ENCODE measurements at regions not wholly inside any gene's neighbourhood (a gene's known extent, or its start where the extent isn't known, plus 50 kb on each side); places are given as distances from the start of the nearest gene placed in this dataset.

DNA sequence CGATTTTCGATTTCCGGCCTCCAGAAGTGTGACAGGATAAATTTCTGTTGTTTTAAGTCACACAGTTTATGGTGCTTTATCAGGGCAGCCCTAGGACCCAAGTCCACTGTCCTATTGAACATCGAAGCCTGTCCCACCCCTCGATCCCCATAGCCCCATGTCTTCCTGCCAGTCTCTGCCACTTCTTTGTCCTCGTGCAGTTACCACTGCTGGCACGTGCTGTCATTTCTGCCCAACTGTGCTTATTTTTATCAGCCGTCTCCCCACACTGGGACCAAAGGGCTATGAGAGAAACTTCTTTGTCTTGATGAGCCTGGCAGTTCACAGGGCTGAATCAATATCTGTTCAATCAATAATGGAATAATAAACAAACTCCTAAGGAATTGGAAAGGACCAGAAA is 146.7 kb downstream of the PSMG1 start:
- intact Hi-C loops (cut with DNase I): no loop called here
- H3K36me3 ChIP-seq: no peaks in the 10 kb centered on the region
- TF ChIP-seq, protein P1, sequence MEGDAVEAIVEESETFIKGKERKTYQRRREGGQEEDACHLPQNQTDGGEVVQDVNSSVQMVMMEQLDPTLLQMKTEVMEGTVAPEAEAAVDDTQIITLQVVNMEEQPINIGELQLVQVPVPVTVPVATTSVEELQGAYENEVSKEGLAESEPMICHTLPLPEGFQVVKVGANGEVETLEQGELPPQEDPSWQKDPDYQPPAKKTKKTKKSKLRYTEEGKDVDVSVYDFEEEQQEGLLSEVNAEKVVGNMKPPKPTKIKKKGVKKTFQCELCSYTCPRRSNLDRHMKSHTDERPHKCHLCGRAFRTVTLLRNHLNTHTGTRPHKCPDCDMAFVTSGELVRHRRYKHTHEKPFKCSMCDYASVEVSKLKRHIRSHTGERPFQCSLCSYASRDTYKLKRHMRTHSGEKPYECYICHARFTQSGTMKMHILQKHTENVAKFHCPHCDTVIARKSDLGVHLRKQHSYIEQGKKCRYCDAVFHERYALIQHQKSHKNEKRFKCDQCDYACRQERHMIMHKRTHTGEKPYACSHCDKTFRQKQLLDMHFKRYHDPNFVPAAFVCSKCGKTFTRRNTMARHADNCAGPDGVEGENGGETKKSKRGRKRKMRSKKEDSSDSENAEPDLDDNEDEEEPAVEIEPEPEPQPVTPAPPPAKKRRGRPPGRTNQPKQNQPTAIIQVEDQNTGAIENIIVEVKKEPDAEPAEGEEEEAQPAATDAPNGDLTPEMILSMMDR (IDR thresholded peaks at IDR 0.05): no peak
- TF ChIP-seq POLR2A (IDR thresholded peaks at IDR 0.05) (no peak), EP300 (IDR thresholded peaks at IDR 0.05) (no peak), POLR2AphosphoS5 (IDR thresholded peaks at IDR 0.05) (no peak)
- H3K27me3 ChIP-seq: no peaks in the 10 kb centered on the region
- peak; percentile 15 for DNase-seq
- no peaks in the 10 kb centered on the region for H3K9me3 ChIP-seq
- H3K4me1 ChIP-seq: no peaks in the 10 kb centered on the region
- 78 to 80% methylated on average over 8 of the region's 8 CpGs for WGBS, 2 donors
- no peak overlapping the region for H3K27ac ChIP-seq
- H3K4me3 ChIP-seq: no peak overlapping the region

DNA sequence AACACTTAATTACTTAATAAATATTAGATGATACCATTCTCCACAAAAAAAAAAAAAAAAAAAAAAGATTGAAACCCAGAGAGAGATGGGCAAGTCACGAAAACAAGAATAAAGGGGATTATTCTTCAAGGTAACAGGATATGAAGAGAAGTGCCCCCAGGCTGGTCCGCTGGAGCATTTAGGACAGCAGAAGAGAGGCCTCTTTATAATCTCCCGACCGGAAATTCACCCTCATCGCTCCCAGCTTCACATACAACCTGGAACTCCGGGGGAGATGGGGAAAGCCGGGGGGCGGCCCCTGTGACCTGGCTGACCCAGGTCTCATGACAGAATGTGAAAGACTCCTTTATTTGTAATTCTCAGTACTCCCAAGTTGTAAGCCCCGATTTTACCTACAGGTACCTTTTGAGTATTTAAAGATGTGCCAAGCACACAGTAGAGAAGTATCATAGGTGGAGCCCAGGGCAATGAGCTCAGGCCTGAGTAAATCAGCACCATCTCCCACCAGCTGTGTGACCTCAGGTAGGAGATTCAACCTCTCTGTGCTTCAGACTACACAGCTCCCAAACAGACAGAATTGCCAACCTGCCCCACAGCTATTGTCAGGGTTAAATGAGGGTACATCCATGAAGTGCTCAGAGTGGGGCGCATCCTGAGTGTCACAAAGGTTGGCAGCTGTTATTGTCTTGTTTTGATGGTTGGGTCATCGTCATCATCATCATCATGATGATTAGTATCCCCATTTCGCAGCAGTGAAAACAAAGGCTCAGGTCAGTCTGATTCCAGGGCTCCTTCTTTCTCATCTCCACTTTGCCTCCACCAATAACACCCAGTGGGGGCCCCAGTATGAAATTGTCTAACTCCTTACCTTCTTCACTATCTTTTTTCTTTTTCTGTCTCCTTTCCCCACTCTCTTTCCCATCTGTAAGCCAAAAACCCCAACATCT is 148.4 kb downstream of the PSMG1 start:
- no peaks in the 10 kb centered on the region for H3K9me3 ChIP-seq
- H3K4me1 ChIP-seq: no peaks in the 10 kb centered on the region
- no peaks in the 10 kb centered on the region for H3K27me3 ChIP-seq
- intact Hi-C loops (cut with DNase I): no loop called here
- TF ChIP-seq EP300 (IDR thresholded peaks at IDR 0.05) (no peak), POLR2A (IDR thresholded peaks at IDR 0.05) (no peak), POLR2AphosphoS5 (IDR thresholded peaks at IDR 0.05) (no peak)
- TF ChIP-seq, protein P1 (IDR thresholded peaks at IDR 0.05): no peak
- WGBS, 2 donors: 48 to 80% methylated on average over 12 of the region's 12 CpGs
- H3K4me3 ChIP-seq: no peak overlapping the region
- no peak overlapping the region for H3K27ac ChIP-seq
- H3K36me3 ChIP-seq: no peaks in the 10 kb centered on the region
- peak; percentile 27 for DNase-seq

DNA sequence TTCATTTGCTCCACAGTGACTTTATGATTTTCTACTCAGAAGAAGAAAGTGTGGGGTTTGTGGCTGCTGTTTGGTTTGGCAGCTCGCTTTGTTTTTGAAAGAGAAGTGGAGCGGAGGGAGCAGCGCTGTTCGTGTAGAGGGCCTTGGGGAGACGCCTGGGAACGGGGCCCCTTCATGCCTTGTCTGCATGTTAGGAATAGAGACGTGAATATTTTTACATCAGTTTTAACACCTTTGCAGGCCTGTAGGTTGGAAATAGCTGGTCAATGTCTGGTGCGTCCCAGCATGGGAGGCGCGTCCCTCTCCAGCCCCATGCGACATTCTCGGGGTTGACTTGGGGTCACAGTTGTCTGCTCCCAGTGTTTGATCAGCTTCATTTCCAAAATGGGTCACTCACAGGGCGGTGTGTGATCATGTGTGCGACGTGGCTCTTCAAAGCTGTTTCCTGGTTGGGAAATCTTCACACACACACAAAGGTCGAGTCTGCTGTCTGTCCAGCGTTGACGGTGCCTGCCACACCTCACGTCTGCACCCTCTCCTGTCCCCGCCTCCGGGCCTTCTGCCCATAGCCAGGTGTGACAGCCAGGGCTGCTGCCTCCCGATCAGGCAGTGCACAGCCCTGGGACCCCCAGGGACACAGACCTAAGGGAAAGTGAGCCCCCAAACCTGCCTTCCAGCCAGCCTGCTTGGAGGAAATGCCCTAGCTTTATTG is 149.2 kb downstream of the PSMG1 start:
- 10 to 52% methylated on average over 22 of the region's 22 CpGs for WGBS, 2 donors
- TF ChIP-seq POLR2AphosphoS5 (IDR thresholded peaks at IDR 0.05) (no peak), EP300 (IDR thresholded peaks at IDR 0.05) (no peak), POLR2A (IDR thresholded peaks at IDR 0.05) (no peak)
- TF ChIP-seq, protein P1 (IDR thresholded peaks at IDR 0.05): no peak
- Histone ChIP-seq H3K4me1 (no peaks in the 10 kb centered on the region), H3K4me3 (no peak overlapping the region), H3K27me3 (no peaks in the 10 kb centered on the region), H3K9me3 (no peaks in the 10 kb centered on the region), H3K27ac (no peak overlapping the region), H3K36me3 (no peaks in the 10 kb centered on the region)
- intact Hi-C loops (cut with DNase I): no loop called here
- DNase-seq: peak; percentile 68

DNA sequence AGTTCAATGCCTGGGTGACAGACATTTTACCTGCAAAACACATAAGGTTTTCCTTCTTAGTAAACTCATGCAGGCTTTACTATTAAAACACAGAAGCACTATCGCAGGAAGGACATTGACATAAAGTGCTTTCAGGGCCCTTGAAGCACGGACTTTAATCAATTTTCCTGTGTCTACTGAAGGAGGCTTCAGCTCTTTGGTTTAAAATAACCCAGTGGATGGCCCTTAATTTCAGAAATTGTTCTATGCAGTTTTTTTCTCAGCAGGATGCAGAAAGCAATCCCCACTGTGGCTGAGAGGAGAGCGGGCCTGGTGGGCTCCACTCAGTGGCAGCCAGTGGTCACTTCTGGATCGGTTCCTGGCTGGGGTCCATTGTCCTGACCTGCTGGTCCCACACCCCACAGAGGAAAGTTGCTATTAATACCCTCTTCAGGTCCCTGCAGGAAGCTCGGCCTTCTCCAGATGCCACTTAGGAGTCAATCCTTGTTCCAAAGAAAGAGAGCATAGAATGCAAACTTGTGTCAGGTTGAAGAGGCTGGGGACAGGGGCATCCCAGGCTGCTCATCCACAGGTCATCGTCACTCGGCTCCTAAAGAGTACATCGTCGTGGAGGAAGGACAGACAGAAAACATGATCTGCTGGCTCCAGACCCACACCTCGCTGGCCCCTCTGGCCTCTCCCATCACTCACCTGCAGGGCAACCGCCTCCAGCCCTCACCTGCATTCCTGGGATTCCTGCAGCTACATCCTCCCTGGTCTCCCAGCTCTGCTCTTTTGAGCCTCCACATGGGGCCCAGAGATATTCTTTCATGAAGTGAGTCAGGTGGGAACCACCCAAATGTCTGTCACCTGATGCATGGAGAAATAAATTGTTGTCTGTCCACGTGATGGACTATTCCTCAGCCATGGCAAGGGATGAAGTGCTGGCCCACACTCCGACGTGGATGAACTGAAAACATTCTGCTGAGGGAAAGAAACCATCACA is 153.1 kb downstream of the PSMG1 start:
- Histone ChIP-seq H3K4me1 (no peaks in the 10 kb centered on the region), H3K27me3 (no peaks in the 10 kb centered on the region), H3K4me3 (no peak overlapping the region), H3K9me3 (peaks cover 0 to 4% (median 0%) of the 10 kb centered on the region in 4 donors), H3K27ac (no peak overlapping the region), H3K36me3 (no peaks in the 10 kb centered on the region)
- intact Hi-C loops (cut with DNase I): no loop called here
- no peak for TF ChIP-seq POLR2AphosphoS5 (IDR thresholded peaks at IDR 0.05)
- no peak for TF ChIP-seq EP300 (IDR thresholded peaks at IDR 0.05)
- TF ChIP-seq, protein P1 (IDR thresholded peaks at IDR 0.05): no peak
- TF ChIP-seq POLR2A (IDR thresholded peaks at IDR 0.05): no peak
- 92% methylated on average over 14 of the region's 14 CpGs for WGBS, 2 donors
- peak; percentile 43 for DNase-seq

Measured in sigmoid colon (tissue), 6 donors.